HUDEP-2 (cell line): ENCODE measurements at regions not wholly inside any gene's neighbourhood (a gene's known extent, or its start where the extent isn't known, plus 50 kb on each side); places are given as distances from the start of the nearest gene placed in this dataset.

Experiments
- DNase-seq, 76 experiments: peaks; one replicate each; lab custom pipeline; 2025; ENCODE audit not compliant: unreplicated experiment in 76 of 76; lab: John Stamatoyannopoulos, UW

DNA sequence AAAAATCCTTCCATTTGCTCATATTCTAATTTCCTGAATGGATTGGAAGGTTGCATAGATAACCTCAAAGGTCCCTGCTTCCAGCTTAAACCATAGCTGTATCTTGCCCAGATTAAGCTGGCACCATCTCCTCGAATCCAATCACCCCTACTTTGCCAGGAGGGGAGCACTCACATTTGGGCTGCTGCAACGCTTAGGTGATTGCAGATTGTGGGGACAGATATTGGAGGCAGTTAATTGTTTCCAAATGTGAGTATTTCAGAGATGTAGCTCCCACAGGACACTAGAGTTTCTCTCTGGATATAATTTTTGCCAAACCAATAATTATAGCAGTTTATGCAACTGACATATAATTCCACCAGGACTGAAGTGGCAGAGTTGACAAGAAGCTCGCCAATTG lies 53.5 kb upstream of the ACSL1 start:
- DNase-seq: no peak

DNA sequence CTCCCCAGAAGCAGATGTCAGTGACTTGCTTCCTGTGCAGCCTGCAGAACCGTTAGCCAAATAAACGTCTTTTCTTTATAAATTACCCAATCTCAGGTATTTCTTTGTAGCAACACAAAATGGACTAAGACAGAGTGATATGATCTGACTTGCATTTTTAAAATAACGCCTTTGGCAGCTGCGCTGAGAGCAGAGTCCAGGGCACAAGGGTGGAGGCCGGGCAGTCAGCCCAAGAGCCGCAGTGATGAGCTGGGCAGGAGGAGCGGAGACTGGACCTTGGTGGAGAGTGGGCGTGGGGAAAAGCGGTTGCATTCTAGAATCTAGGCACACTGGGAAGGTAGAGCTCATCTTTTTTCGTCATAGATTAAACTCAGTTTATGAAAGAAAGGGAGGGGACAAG lies 56.5 kb upstream of the ACSL1 start:
- DNase-seq: no peak

- no peak for DNase-seq
Measured at GRCh38 chr4:184883024-184883423, 57.3 kb upstream of the ACSL1 start.

- DNase-seq: no peak
Measured at GRCh38 chr4:184884883-184885282, 59.1 kb upstream of the ACSL1 start.

GRCh38 chr4:184885602-184886001 lies 59.8 kb upstream of the ACSL1 start:
- DNase-seq: no peak

- DNase-seq: no peak
Measured at GRCh38 chr4:184887333-184887732, 61.6 kb upstream of the ACSL1 start.

- DNase-seq: no peak
Measured at GRCh38 chr4:184887947-184888346, 62.2 kb upstream of the ACSL1 start.

GRCh38 chr4:184889666-184890335 lies 64.0 kb upstream of the ACSL1 start:
- DNase-seq: no peak

DNA sequence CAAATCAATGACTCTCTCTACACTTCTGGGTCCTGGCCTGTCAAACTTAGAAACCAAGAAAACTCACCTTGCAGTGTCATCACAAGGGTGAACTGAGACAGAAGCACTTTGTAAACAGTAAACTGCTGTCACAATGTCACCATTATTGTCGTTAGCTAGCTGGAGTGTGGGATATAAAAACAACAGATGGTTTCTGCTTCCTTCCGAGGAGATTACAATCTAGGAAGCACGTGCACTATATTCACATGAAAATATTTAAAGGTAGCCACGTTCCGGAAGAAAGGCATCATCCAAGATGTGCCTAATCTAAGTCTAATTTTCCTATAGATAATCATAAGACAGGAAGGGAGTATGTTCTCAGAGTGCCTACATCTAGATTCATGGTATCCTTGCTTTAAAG lies 64.7 kb upstream of the ACSL1 start:
- DNase-seq: no peak

- no peak for DNase-seq
Measured at GRCh38 chr4:184891816-184892397, 66.1 kb upstream of the ACSL1 start.

- DNase-seq: no peak
Measured at GRCh38 chr4:184892999-184893398, 67.2 kb upstream of the ACSL1 start.

GRCh38 chr4:184893801-184894571 lies 68.2 kb upstream of the ACSL1 start:
- DNase-seq: no peak

DNA sequence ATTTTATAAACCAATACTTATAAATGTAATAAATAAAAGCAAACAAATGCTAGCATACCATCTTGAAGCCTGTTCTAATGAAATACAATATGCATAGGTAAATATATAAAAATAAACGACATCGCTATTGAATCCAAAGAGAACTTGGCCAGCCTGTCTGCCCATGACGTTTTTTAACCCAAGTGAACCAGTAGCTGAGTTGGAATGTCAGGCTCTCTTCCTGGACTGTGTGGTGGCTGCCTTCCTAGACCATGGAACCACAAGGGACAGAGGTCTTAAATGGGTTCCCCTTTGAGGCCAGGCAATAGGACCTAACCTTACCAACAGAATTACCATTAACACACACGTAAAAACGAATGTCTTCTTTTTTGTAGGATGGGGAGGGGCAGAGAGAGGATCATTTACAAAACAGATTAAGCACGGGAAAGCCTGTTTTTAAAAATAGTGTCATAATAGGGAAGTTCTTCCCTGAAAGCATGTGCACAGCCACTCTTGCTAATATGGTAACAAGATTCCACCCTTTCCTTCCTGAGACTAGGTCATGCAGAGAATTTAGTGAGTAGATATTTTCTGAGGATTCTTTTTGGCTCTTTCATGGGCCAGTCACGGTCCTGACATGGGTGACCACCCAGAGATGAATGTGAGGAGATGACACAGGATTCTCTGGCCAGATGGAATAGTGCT lies 69.4 kb upstream of the ACSL1 start:
- DNase-seq: no peak

DNA sequence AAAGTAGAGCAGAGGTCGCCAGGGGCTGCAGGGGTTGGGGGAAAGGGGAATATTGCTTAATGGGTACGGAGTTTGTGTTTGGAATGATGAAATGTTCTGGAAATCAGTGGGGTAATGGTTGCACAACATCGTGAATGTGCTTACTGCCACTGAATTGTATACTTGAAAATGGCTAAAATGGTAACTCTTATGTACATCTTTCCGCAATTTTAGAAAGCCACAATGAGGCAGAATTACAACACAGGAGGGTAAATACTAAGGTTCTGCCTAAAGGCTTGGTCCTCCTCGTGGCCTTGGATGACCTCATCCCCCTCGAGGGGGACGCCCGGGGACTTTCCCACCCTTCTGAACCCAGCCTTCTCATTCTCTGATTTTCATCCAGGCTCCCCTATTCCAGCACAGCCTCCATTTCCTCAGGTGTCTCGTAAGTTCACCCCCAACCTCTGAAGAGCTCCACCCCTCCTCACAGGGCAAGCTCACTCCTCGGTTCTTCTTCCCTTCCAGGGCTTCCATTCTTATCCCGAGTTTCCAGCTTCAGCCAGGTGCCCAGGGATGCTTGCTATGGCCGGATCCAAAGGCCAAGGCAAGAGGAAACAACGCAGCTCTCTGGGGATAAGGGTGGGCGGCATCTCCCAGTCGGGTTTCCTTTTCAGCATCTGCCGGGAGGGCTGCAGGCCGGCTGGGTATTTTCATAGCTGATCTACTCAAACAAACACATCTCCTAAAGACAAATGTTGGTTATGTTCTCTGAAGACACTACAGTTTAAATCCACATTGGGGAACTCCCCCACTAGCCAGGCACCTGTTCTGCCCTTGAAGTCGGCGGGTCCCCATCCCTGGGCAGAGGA lies 71.3 kb upstream of the ACSL1 start:
- DNase-seq: no peak

DNA sequence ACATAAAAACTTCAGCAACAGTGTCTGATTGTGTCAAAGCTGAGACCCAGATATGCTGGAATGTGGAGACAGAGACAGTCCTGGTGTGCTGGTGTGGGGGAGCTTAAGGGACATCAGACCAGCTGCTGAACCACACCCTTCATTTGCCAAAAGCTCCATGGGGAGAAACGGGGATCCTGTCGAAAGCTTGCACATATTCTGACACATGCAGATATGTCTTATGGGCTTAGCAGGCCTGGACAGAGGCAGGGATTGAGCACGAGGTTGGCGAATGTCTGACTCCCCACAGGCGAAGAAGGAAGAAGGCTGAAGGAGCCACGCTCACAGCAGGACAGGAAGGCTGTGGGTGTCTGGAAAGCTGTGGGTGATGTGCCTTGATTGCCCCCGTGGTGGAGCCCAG lies 72.1 kb upstream of the ACSL1 start:
- no peak for DNase-seq

- no peak for DNase-seq
Measured at GRCh38 chr4:184898793-184899192, 73.0 kb upstream of the ACSL1 start.

GRCh38 chr4:184899261-184900134 lies 73.7 kb upstream of the ACSL1 start:
- DNase-seq: no peak

DNA sequence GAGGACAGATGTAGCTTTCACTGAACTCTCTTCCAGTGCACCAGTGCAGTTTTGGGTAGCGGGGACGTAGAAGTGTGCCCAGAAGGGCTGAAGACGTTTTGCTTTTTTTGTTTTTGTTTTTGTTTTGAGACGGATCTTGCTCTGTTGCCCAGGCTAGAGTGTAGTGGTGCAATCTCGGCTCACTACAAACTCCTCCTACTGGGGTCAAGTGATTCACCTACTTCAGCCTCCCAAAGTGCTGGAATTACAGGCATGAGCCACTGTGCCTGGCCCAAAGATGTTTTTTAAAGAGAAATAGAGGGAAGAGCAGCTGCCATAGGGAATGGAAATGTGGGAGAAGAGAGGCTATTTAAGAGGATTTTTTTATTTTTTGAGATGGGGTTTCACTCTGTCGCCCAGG lies 74.4 kb upstream of the ACSL1 start:
- DNase-seq: no peak

DNA sequence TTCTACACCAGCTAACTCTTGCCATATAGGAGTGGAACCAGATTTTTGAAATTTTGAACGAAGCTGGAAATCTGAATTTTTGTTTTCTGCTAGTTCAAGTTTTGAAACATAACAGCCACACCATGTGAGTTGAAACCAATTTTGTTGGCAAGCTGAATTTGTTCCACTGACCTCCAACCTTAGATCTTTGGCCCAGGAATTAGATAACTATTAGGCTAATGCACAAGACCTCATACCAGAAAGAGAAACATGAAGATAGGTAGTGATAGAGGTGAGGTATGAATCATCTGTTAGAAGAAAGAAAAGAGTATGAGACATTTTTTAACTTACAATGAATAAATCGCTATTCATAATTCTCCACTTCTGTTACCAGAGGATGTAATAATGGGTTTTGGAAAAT lies 76.8 kb upstream of the ACSL1 start:
- DNase-seq: no peak
